ENCODE measurements at regions not wholly inside any gene's neighbourhood (a gene's known extent, or its start where the extent isn't known, plus 50 kb on each side); places are given as distances from the start of the nearest gene placed in this dataset.

- TF ChIP-seq, protein P1, sequence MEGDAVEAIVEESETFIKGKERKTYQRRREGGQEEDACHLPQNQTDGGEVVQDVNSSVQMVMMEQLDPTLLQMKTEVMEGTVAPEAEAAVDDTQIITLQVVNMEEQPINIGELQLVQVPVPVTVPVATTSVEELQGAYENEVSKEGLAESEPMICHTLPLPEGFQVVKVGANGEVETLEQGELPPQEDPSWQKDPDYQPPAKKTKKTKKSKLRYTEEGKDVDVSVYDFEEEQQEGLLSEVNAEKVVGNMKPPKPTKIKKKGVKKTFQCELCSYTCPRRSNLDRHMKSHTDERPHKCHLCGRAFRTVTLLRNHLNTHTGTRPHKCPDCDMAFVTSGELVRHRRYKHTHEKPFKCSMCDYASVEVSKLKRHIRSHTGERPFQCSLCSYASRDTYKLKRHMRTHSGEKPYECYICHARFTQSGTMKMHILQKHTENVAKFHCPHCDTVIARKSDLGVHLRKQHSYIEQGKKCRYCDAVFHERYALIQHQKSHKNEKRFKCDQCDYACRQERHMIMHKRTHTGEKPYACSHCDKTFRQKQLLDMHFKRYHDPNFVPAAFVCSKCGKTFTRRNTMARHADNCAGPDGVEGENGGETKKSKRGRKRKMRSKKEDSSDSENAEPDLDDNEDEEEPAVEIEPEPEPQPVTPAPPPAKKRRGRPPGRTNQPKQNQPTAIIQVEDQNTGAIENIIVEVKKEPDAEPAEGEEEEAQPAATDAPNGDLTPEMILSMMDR (IDR thresholded peaks at IDR 0.05) = no peak
- TF ChIP-seq POLR2A (IDR thresholded peaks at IDR 0.05) (no peak), POLR2AphosphoS5 (IDR thresholded peaks at IDR 0.05) (no peak)
Observed at GRCh38 chr9:134536101-134536900, 105.3 kb upstream of the COL5A1 start.
